ENCODE measurements at regions not wholly inside any gene's neighbourhood (a gene's known extent, or its start where the extent isn't known, plus 50 kb on each side); places are given as distances from the start of the nearest gene placed in this dataset.

DNA sequence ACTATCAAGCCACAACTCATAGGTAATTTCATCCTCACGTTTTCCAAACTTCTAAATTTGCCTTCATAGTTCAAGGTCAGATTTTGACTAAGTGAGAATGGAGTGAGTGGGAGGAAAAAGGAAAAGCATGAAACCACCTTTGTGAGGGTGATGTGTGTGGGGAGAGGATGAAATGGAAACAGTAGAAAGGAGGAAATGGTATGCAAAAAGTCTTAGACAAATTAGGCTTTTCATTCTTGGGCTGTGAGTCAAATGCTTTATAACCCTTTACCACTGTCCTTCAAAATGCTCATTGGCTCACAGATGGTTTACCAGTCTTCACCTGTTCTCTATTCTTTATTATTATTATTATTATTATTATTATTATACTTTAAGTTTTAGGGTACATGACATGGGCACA lies 127.2 kb downstream of the RAP2A start:
- TF ChIP-seq CTCF (IDR thresholded peaks at IDR 0.05) (no peak), POLR2A (IDR thresholded peaks at IDR 0.05) (no peak), EP300 (IDR thresholded peaks at IDR 0.05) (no peak)
